Mesothelial cell of epicardium (in vitro differentiated cells): ENCODE measurements at regions not wholly inside any gene's neighbourhood (a gene's known extent, or its start where the extent isn't known, plus 50 kb on each side); places are given as distances from the start of the nearest gene placed in this dataset.

Experiments used
- DNase-seq, 2 experiments: peaks; one replicate each; pipeline ENCODE4 v3.0.0; 2021; ENCODE audit warnings: low spot score in 2 of 2; ENCODE audit not compliant: unreplicated experiment in 2 of 2
- H3K27ac Mint-ChIP-seq: 2 replicates; pipeline ENCODE4 v1.8.0; 2021; ENCODE audit warnings: mixed read lengths
- H3K27me3 Mint-ChIP-seq: 2 replicates; pipeline ENCODE4 v1.8.0; 2021; ENCODE audit warnings: low read depth, mixed read lengths
- H3K36me3 Mint-ChIP-seq: 2 replicates; pipeline ENCODE4 v1.8.0; 2021; ENCODE audit warnings: mixed read lengths
- H3K4me1 Mint-ChIP-seq: 2 replicates; pipeline ENCODE4 v1.8.0; 2021; ENCODE audit warnings: mixed read lengths
- H3K4me3 Mint-ChIP-seq: 2 replicates; pipeline ENCODE4 v1.8.0; 2021; ENCODE audit warnings: mild to moderate bottlenecking, moderate library complexity, mixed read lengths
- H3K9me3 Mint-ChIP-seq: 2 replicates; pipeline ENCODE4 v1.8.0; 2021; ENCODE audit warnings: mixed read lengths
- TF ChIP-seq, protein P1 (sequence below): fragments of 200-600 bp; sonication (generic); IDR thresholded peaks from one replicate; pipeline ENCODE4 v1.5.0; 2021; ENCODE audit warnings: antibody characterized with exemption; ENCODE audit not compliant: unreplicated experiment

- TF ChIP-seq, protein P1, sequence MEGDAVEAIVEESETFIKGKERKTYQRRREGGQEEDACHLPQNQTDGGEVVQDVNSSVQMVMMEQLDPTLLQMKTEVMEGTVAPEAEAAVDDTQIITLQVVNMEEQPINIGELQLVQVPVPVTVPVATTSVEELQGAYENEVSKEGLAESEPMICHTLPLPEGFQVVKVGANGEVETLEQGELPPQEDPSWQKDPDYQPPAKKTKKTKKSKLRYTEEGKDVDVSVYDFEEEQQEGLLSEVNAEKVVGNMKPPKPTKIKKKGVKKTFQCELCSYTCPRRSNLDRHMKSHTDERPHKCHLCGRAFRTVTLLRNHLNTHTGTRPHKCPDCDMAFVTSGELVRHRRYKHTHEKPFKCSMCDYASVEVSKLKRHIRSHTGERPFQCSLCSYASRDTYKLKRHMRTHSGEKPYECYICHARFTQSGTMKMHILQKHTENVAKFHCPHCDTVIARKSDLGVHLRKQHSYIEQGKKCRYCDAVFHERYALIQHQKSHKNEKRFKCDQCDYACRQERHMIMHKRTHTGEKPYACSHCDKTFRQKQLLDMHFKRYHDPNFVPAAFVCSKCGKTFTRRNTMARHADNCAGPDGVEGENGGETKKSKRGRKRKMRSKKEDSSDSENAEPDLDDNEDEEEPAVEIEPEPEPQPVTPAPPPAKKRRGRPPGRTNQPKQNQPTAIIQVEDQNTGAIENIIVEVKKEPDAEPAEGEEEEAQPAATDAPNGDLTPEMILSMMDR: no peak
- no peaks in the 10 kb centered on the region for H3K36me3 Mint-ChIP-seq
- peaks cover 3% of the 10 kb centered on the region for H3K9me3 Mint-ChIP-seq
- no peak overlapping the region for H3K4me3 Mint-ChIP-seq
- no peak for DNase-seq
- no peak overlapping the region for H3K27ac Mint-ChIP-seq
- H3K27me3 Mint-ChIP-seq: peaks cover 45% of the 10 kb centered on the region
- no peaks in the 10 kb centered on the region for H3K4me1 Mint-ChIP-seq
Observed at GRCh38 chr12:4843907-4844306, 65.8 kb upstream of the KCNA1 start.

DNA sequence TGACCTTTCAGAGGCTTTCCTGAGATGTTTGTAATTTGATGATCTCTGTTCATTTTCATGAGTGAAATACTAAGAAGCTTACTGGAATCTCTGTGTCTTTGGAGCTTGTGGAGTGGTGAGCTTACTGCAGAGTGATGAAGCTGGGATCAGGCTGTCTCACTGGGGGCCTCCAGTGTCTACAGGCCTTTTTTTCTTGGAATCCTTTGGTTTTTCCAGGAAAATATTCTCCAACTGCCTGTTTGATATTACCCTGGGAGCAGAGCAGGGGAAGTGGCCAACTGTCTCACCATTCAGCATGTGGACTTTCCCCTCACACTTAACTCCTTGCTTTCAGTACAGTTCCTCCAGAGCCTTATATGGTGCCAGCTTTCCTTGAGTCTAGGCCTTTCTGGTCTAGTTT, 62.0 kb upstream of the KCNA1 start:
- H3K36me3 Mint-ChIP-seq: no peaks in the 10 kb centered on the region
- peaks cover 1% of the 10 kb centered on the region for H3K9me3 Mint-ChIP-seq
- H3K27me3 Mint-ChIP-seq: peaks cover 26% of the 10 kb centered on the region
- no peak for DNase-seq
- H3K4me3 Mint-ChIP-seq: no peak overlapping the region
- no peak overlapping the region for H3K27ac Mint-ChIP-seq
- no peaks in the 10 kb centered on the region for H3K4me1 Mint-ChIP-seq
- TF ChIP-seq, protein P1: no peak

GRCh38 chr12:4849115-4849541, 60.6 kb upstream of the KCNA1 start:
- H3K27me3 Mint-ChIP-seq: peaks cover 31% of the 10 kb centered on the region
- H3K9me3 Mint-ChIP-seq: no peaks in the 10 kb centered on the region
- TF ChIP-seq, protein P1: peak; percentile 88
- no peak overlapping the region for H3K27ac Mint-ChIP-seq
- DNase-seq: no peak
- H3K4me1 Mint-ChIP-seq: no peaks in the 10 kb centered on the region
- H3K36me3 Mint-ChIP-seq: no peaks in the 10 kb centered on the region
- H3K4me3 Mint-ChIP-seq: no peak overlapping the region

DNA sequence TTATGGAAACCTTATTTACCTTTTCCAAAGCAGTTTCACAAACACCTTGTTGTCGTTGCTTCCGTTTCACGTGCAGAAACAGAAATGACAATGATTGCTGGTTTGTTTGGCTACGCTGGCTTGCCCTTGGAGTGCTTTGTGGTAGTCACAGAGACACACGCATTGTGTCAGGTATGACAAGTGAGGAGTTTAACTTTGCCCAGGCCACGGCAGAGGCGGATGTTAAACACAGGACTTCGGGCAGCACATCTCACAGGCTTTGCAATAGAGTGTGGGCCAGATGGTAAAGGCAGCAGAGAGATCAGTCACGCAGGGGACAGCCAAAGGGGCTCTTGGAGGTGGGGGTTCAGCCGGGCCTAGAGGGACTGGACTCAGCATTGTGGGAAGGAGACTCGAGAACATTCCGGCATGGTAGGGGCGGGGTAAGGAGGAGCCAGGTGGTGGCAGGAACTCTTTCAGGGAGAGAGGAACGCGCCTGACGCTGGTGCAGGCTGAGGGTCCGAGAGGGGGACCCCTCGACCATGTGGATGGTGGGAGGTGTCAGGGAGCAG, 59.8 kb upstream of the KCNA1 start:
- H3K4me1 Mint-ChIP-seq: no peaks in the 10 kb centered on the region
- H3K36me3 Mint-ChIP-seq: no peaks in the 10 kb centered on the region
- no peak for DNase-seq
- no peak overlapping the region for H3K4me3 Mint-ChIP-seq
- no peak overlapping the region for H3K27ac Mint-ChIP-seq
- H3K27me3 Mint-ChIP-seq: peaks cover 28% of the 10 kb centered on the region
- TF ChIP-seq, protein P1: no peak
- no peaks in the 10 kb centered on the region for H3K9me3 Mint-ChIP-seq

- H3K9me3 Mint-ChIP-seq: no peaks in the 10 kb centered on the region
- TF ChIP-seq, protein P1: no peak
- no peak overlapping the region for H3K27ac Mint-ChIP-seq
- peaks cover 30% of the 10 kb centered on the region for H3K27me3 Mint-ChIP-seq
- no peaks in the 10 kb centered on the region for H3K36me3 Mint-ChIP-seq
- no peak overlapping the region for H3K4me3 Mint-ChIP-seq
- no peak for DNase-seq
- H3K4me1 Mint-ChIP-seq: no peaks in the 10 kb centered on the region
Observed at GRCh38 chr12:4850857-4851380, 58.8 kb upstream of the KCNA1 start.
